ENCODE measurements at regions not wholly inside any gene's neighbourhood (a gene's known extent, or its start where the extent isn't known, plus 50 kb on each side); places are given as distances from the start of the nearest gene placed in this dataset.
A peak's percentile ranks its signal among the peaks of the same experiment; 100 is the strongest.

DNA sequence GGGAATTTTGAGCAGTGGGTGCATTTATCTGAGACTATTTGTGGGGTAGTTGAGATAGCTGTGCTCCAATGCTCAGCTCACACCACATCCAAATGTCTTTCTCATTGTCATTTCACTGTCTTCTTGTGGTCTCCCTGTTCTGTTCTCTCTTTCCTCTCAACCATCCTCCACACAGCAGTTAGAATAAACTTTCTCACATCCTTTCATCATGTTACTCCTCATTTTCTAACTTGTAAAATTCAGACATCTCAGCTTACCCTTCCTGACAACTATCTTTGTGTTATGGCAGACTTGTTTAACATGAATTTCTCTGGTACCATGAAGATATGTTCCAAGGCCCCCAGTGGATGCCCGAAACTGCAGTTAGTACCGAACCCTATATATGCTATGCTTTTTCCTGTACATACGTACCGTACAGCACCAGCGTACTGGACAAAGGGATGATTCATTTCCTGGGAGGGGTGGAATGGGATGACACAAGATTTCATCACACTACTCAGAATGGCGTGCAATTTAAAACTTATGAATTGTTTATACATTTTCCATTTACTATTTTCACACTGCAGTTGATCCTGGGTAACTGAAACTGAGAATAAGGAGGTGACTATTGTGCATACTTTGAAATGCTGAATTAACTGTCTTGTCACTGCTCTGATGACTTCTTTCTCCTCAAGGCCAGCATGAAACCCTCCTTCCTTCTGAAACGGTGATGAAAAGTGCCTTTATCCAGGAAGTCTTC, 177.1 kb upstream of the SLC38A2 start:
- Histone ChIP-seq H2AFZ (ENCODE audit: insufficient read depth, low read depth, low read length, poor library complexity, severe bottlenecking) (peak overlapping the region; percentile 37), H3K4me3 (replicated peaks in 1 of 3; ENCODE audit: low read depth in 2 of 3, low read length in 3 of 3) (peak overlapping the region; percentile 11 to 53 (median 38)), H3K27ac (ENCODE audit: low read depth in 1 of 2, low read length in 2 of 2) (peak overlapping the region; percentile 14 to 79), H3K9ac (ENCODE audit: insufficient read depth, low read length, poor library complexity, severe bottlenecking) (peak overlapping the region; percentile 42), H3K4me1 (ENCODE audit: control insufficient read depth in 1 of 2, insufficient read depth in 2 of 2, low read length in 2 of 2) (peaks cover 37 to 47% of the 10 kb centered on the region in 2 donors), H3K27me3 (ENCODE audit: control insufficient read depth in 2 of 2, insufficient read depth in 2 of 2, low read length in 2 of 2) (no peaks in the 10 kb centered on the region), H3K9me3 (replicated peaks in 1 of 2; ENCODE audit: control insufficient read depth in 1 of 2, insufficient read depth in 1 of 2, low read length in 2 of 2) (no peaks in the 10 kb centered on the region), H3K79me2 (ENCODE audit: insufficient read depth, low read length) (no peaks in the 10 kb centered on the region), H3K36me3 (replicated peaks in 1 of 2; ENCODE audit: control insufficient read depth in 1 of 2, insufficient read depth in 2 of 2, low read length in 2 of 2) (no peaks in the 10 kb centered on the region), H3K4me2 (replicated peaks; ENCODE audit: extremely low read depth, low read length, poor library complexity, severe bottlenecking) (peak overlapping the region; percentile 54), H4K20me1 (ENCODE audit: insufficient read depth, low read length) (no peaks in the 10 kb centered on the region)
- TF ChIP-seq, protein P1, sequence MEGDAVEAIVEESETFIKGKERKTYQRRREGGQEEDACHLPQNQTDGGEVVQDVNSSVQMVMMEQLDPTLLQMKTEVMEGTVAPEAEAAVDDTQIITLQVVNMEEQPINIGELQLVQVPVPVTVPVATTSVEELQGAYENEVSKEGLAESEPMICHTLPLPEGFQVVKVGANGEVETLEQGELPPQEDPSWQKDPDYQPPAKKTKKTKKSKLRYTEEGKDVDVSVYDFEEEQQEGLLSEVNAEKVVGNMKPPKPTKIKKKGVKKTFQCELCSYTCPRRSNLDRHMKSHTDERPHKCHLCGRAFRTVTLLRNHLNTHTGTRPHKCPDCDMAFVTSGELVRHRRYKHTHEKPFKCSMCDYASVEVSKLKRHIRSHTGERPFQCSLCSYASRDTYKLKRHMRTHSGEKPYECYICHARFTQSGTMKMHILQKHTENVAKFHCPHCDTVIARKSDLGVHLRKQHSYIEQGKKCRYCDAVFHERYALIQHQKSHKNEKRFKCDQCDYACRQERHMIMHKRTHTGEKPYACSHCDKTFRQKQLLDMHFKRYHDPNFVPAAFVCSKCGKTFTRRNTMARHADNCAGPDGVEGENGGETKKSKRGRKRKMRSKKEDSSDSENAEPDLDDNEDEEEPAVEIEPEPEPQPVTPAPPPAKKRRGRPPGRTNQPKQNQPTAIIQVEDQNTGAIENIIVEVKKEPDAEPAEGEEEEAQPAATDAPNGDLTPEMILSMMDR (IDR thresholded peaks at IDR 0.05), result no peak
- Mint-ChIP-seq H3K36me3 (peaks cover 0 to 5% of the 10 kb centered on the region in 2 donors), H3K4me1 (peaks cover 62% of the 10 kb centered on the region), H3K4me3 (peak overlapping the region; percentile 63 to 83), H3K9me3 (peaks cover 0 to 8% (median 4%) of the 10 kb centered on the region in 7 donors), H3K27ac (peak overlapping the region; percentile 85 to 96 (median 90)), H3K27me3 (ENCODE audit: low read depth in 3 of 3) (peaks cover 0 to 2% (median 0%) of the 10 kb centered on the region in 3 donors)
- intact Hi-C loops (cut with micrococcal nuclease), result loop anchor here (5.0 to 10.0 kb wide), 2 partner anchors 105 to 177 kb away; partner anchors contain the start of gene SLC38A2 (in 1 of the 2)
- peak; percentile 84 to 94 (median 90) for DNase-seq
- WGBS (ENCODE audit: insufficient coverage), result 20% methylated on average over 1 of the region's 7 CpGs

DNA sequence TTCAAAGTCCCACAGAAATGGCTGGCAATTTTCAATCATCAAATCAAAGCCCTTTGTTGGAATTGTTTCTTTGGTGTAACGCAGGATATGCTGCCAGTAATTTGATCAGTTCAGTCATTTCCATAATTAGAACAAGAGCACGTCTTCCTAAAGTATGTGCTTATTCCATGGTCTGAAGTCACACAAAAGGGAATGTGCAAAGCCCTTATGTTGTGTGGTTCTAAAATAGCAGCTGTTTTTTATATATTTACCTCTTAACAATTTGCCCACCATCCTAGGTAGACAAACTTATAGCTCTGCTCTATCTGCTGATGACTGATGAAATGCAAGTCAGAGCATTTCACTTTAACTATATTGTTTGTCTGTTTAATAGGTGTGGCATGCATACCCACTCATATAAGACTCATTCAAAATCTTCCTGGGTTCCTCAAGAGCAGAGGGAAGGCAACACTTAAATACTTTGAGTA, 176.1 kb upstream of the SLC38A2 start:
- Mint-ChIP-seq H3K27ac (peak overlapping the region in 6 of 7 donors; percentile 18 to 92 (median 85)), H3K4me3 (no peak overlapping the region), H3K36me3 (peaks cover 0 to 5% of the 10 kb centered on the region in 2 donors), H3K27me3 (ENCODE audit: low read depth in 3 of 3) (peaks cover 0 to 2% (median 0%) of the 10 kb centered on the region in 3 donors), H3K9me3 (peaks cover 0 to 13% (median 7%) of the 10 kb centered on the region in 7 donors), H3K4me1 (peaks cover 61% of the 10 kb centered on the region)
- H4K20me1 ChIP-seq (ENCODE audit: insufficient read depth, low read length), result no peaks in the 10 kb centered on the region
- H3K27ac ChIP-seq (ENCODE audit: low read depth in 1 of 2, low read length in 2 of 2), result no peak overlapping the region
- H3K79me2 ChIP-seq (ENCODE audit: insufficient read depth, low read length), result no peaks in the 10 kb centered on the region
- H3K36me3 ChIP-seq (replicated peaks in 1 of 2; ENCODE audit: control insufficient read depth in 1 of 2, insufficient read depth in 2 of 2, low read length in 2 of 2), result no peaks in the 10 kb centered on the region
- H3K27me3 ChIP-seq (ENCODE audit: control insufficient read depth in 2 of 2, insufficient read depth in 2 of 2, low read length in 2 of 2), result no peaks in the 10 kb centered on the region
- no peak overlapping the region for H3K4me3 ChIP-seq (replicated peaks in 1 of 3; ENCODE audit: low read depth in 2 of 3, low read length in 3 of 3)
- no peak overlapping the region for H3K9ac ChIP-seq (ENCODE audit: insufficient read depth, low read length, poor library complexity, severe bottlenecking)
- TF ChIP-seq, protein P1 (IDR thresholded peaks at IDR 0.05), result no peak
- intact Hi-C loops (cut with micrococcal nuclease), result no loop called here
- no CpG with 5 or more reads among the region's 2 CpGs for WGBS (ENCODE audit: insufficient coverage)
- H3K4me1 ChIP-seq (ENCODE audit: control insufficient read depth in 1 of 2, insufficient read depth in 2 of 2, low read length in 2 of 2), result peaks cover 37 to 47% of the 10 kb centered on the region in 2 donors
- no peak overlapping the region for H3K4me2 ChIP-seq (replicated peaks; ENCODE audit: extremely low read depth, low read length, poor library complexity, severe bottlenecking)
- no peaks in the 10 kb centered on the region for H3K9me3 ChIP-seq (replicated peaks in 1 of 2; ENCODE audit: control insufficient read depth in 1 of 2, insufficient read depth in 1 of 2, low read length in 2 of 2)
- no peak overlapping the region for H2AFZ ChIP-seq (ENCODE audit: insufficient read depth, low read depth, low read length, poor library complexity, severe bottlenecking)
- no peak for DNase-seq

Data from CD14-positive monocyte (primary cell).